ENCODE measurements at regions not wholly inside any gene's neighbourhood (a gene's known extent, or its start where the extent isn't known, plus 50 kb on each side); places are given as distances from the start of the nearest gene placed in this dataset.

GRCh38 chr5:53397845-53398244, 82.6 kb upstream of the FST start:
- TF ChIP-seq EP300 (IDR thresholded peaks at IDR 0.05) = no peak
- TF ChIP-seq CTCF (IDR thresholded peaks at IDR 0.05) = no peak
